HG03108 (cell line): ENCODE measurements at regions not wholly inside any gene's neighbourhood (a gene's known extent, or its start where the extent isn't known, plus 50 kb on each side); places are given as distances from the start of the nearest gene placed in this dataset.

Experiments
- ATAC-seq: cut with Tn5 transposase; IDR thresholded peaks from one replicate; pipeline ENCODE4 v1.9.1; 2021; ENCODE audit warnings: moderate library complexity; ENCODE audit not compliant: unreplicated experiment

GRCh38 chr6:14620522-14620921, 502.9 kb downstream of the CD83 start:
- no peak for ATAC-seq

- no peak for ATAC-seq
These were observed 503.9 kb downstream of the CD83 start for GRCh38 chr6:14621518-14621917.

GRCh38 chr6:14622085-14622484, 504.5 kb downstream of the CD83 start:
- ATAC-seq: no peak

GRCh38 chr6:14622909-14623505, 505.4 kb downstream of the CD83 start:
- ATAC-seq: no peak

- ATAC-seq: no peak
These were observed 507.8 kb downstream of the CD83 start for GRCh38 chr6:14625173-14625895.

- ATAC-seq: no peak
These were observed 509.0 kb downstream of the CD83 start for GRCh38 chr6:14626556-14626955.

- no peak for ATAC-seq
These were observed 512.4 kb downstream of the CD83 start for GRCh38 chr6:14630016-14630415.

- no peak for ATAC-seq
These were observed 515.9 kb downstream of the CD83 start for GRCh38 chr6:14633479-14633878.

- no peak for ATAC-seq
These were observed 516.5 kb downstream of the CD83 start for GRCh38 chr6:14634072-14634471.

GRCh38 chr6:14635195-14635594, 517.6 kb downstream of the CD83 start:
- peak; percentile 44 for ATAC-seq

GRCh38 chr6:14635934-14636591, 518.5 kb downstream of the CD83 start:
- peak; percentile 57 for ATAC-seq

GRCh38 chr6:14638435-14638905, 520.9 kb downstream of the CD83 start:
- ATAC-seq: no peak

GRCh38 chr6:14638906-14639761, 521.6 kb downstream of the CD83 start:
- no peak for ATAC-seq

- no peak for ATAC-seq
These were observed 522.5 kb downstream of the CD83 start for GRCh38 chr6:14639983-14640599.

- ATAC-seq: no peak
These were observed 523.1 kb downstream of the CD83 start for GRCh38 chr6:14640631-14641030.

GRCh38 chr6:14641423-14642135, 524.0 kb downstream of the CD83 start:
- no peak for ATAC-seq

- no peak for ATAC-seq
These were observed 524.5 kb downstream of the CD83 start for GRCh38 chr6:14642136-14642505.

GRCh38 chr6:14642842-14643241, 525.3 kb downstream of the CD83 start:
- ATAC-seq: no peak

GRCh38 chr6:14644381-14644780, 526.8 kb downstream of the CD83 start:
- ATAC-seq: no peak

- ATAC-seq: no peak
These were observed 527.6 kb downstream of the CD83 start for GRCh38 chr6:14645221-14645620.
